ENCODE measurements at regions not wholly inside any gene's neighbourhood (a gene's known extent, or its start where the extent isn't known, plus 50 kb on each side); places are given as distances from the start of the nearest gene placed in this dataset.
"Not testable (repeated sequence)": the region's sequence is repeated elsewhere in the genome, so short reads cannot be mapped to it uniquely, and the experiment has no call there.

DNA sequence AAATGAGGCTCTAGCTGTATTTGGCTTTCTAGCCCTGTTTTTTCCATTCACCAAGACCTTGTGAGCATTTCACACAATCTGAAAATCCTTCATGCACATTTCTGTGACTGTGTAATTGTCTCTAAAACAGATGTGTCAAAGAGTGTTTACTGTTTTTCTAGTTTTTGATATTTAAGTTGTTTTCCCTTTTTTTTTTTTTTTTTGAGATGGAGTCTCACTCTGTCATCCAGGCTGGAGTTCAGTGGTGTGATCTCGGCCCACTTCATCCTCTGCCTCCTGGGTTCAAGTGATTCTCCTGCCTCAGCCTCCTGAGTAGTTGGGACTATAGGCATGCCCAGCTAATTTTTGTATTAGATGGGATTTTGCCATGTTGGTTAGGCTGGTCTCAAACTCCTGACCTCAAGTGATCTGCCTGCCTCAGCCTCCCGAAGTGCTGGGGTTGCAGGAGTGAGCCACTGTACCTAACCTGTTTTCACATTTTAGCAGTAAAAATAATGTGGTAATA is 242.0 kb downstream of the MYCN start:
- intact Hi-C loops (cut with DNase I); DNase-seq (ENCODE audit: low spot score): not testable (repeated sequence)

DNA sequence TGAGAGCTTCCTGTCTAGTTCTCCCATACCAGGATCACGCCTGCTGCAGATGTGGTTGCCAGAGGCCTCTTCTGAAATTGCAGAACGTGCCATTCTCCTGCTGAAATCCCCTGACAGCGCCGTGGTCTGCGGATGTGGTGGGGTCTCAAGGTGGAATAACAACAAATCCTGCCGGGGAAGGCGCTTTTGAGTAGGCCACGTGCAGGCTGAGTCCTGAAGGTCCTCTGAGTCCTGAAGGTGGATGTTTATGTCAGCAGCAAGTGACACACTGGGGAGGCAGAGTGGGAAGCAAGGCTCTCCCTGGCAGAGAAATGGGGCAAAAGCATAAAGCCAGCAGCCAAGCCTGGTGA is 241.4 kb downstream of the MYCN start:
- intact Hi-C loops (cut with DNase I) = no loop called here
- DNase-seq (ENCODE audit: low spot score) = no peak

DNA sequence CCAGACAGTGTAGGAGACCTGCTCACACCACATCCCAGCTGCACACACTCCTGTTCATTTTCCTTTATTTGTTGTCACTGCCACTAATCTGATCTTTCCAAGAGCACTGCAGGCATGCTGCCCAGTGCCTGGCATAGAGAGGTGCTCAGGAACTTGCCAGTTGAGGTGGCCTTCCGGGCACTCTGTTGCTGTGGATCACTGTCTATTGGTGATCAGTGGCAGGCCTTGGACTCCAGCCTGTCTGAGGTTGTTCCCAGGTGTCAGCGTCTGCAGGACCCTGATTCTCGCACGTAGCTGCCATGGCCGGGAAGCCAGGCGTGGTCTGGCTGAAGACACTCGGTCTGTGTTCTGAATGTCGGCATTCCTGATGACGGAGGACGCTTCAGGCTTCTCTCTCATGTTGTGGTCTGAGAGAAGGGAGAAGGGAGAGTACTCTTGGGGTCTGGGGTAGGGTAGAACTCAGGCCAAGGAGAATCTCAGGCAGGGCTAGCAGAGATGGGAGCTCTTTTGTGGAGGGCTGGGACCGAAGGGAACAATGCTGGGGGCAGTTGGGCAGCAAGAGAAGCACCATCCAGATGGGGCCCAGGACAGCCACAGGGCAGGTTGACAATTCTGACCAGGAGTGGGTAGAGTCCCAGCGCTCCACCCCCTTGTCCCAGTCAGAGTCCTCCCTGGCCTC is 240.9 kb downstream of the MYCN start:
- intact Hi-C loops (cut with DNase I) = no loop called here
- no peak for DNase-seq (ENCODE audit: low spot score)

DNA sequence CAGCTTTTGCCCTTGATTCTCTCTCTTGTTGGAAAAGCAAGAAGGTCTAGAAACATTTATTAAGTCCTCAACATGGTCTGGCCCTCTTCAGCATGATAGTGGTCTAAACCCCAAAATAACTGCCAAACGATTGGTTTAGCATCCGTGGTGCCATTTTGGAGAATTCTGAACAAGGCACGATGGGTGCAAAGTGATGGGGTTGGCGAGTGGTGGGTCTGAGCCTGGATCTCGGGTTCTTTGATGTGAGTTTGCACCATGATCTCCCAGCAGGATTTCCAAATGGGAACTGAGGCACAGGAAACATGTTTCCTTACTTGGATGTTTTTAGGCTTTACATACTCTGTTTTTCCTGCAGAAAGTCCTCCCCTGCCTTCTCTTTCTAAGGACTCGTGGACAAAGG is 240.3 kb downstream of the MYCN start:
- intact Hi-C loops (cut with DNase I) = no loop called here

DNA sequence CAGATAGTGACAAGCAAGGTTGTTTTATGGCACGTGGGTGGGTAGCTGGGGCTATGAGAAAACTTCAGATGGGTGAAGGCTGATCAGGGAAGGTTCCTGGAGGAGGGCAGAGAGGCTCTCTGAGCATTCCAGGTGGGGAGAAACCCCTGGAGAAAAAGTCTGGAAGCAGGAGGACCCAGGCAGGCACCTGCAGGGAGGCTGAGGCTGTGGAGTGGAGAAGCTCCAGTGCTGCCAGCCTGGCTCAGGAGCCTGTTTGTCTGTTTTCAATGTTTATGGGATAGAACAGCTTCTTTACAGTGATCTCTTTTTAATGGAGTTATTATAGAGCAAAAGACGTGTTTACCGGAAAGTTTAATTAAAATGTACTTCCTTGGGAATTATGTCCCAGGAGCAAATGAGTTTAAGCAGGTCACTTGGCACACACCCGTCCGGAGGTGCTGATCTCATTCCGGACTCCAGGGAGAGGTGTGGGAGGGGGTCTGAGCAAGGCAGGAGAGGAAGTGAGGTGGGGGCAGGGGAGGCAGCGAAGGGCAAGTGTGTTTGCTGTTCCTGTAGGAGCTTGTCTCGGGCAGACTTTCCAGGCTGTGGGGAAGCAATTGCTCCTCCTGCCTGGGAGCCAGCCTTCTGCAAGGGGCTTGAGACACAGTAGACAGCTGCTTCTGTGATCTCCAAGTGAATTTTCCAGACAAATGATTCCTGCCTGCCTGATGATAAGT is 239.5 kb downstream of the MYCN start:
- DNase-seq (ENCODE audit: low spot score) = no peak

More for the DNA sequence above, 240.3 kb downstream of the MYCN start:
- no peak for DNase-seq (ENCODE audit: low spot score)

DNA sequence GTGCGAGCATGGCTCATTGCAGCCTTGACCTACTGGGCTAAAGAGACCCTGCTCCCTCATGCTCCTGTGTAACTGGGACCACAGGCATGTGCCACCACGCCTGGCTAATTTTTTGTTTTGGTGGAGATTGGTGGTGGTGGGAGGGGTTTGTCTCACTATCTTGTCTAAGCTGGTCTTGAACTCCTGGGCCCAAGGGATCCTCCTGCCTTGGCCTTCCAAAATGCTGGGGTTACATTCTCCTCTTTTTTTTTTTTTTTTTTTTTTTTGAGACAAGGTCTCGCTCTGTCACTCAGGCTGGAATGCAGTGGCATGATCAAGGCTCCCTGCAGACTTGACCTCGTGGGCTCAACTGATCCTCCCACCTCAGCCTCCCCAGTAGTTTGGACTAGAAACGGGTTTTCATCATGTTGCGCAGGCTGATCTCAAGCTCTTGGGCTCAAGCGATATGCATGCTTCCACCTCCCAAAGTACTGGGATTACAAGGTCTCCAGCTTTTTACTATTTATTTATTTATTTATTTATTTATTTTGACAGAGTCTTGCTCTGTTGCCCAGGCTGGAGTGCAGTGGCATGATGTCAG is 238.3 kb downstream of the MYCN start:
- DNase-seq (ENCODE audit: low spot score) = no peak
- intact Hi-C loops (cut with DNase I) = no loop called here

More for the DNA sequence above, 239.5 kb downstream of the MYCN start:
- intact Hi-C loops (cut with DNase I) = no loop called here

DNA sequence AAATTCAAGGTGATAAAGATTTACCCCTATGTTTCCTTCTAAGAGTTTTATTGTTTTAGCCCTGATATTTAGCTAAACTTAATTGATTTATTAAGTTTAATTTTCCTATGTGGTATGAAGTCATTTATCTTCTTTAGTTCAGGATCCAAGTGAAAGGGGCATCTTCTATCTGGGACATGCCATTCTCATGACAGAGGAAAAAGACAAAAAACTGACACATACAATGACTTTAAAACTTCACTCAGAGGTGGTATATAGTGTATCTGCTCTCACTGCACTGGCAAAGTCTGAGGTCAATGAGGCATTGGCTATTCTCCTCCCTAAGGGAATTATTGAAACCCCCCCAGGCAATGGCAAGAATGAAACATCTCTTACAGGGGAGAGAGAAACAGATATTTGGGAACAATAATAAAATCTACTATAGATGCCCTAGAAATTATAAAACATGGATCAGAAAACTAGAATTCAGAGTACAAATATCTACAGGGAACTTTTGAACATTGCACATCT is 237.4 kb downstream of the MYCN start:
- DNase-seq (ENCODE audit: low spot score) = no peak
- intact Hi-C loops (cut with DNase I) = no loop called here

DNA sequence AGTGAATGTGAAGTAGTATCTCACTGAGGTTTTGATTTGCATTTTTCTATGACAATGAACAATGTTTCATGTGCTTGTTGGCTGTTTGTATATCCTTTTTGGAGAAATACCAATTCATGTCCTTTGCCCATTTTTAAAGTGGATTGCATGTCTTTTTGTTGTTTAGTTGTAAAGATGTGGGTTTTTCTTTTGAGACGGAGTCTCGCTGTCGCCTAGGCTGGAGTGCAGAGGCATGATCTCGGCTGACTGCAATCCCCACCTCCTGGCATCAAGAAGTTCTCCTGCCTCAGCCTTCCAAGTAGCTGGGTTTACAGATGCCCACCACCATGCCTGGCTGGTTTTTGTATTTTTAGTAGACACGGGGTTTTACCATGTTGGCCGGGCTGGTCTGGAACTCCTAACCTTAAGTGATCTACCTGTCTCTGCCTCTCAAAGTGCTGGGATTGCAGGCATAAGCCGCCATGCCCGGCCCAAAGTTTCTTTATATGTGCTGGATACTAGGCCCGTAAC is 236.7 kb downstream of the MYCN start:
- no peak for DNase-seq (ENCODE audit: low spot score)

DNA sequence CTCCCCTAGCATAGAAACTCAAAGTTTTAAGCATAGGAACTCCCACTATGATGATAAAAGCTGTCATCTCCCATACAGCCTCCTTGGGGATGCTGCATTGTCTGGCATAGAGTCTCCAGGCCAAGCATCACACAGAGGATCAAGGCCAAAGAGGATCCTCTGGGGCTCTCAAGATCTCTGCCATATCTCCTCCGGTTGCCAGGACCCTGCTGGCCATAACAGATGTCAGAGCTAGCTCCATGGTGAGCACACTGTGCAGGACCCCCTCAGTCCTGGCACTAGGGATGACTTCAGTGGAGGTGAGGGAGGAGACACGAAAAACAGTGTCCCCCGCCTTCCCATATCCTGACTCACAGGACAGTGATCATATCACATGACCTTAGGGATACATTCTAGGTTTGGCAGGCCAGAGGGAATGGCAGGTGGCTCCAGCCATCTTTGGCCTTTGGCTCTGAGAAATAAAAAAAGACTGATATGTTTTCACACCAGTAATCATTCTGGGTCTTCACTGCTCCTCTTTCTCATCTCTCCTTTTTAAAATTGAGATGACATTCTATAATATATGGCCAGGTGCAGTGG is 235.0 kb downstream of the MYCN start:
- intact Hi-C loops (cut with DNase I) = no loop called here
- DNase-seq (ENCODE audit: low spot score) = no peak

More for the DNA sequence above, 236.7 kb downstream of the MYCN start:
- intact Hi-C loops (cut with DNase I) = no loop called here

DNA sequence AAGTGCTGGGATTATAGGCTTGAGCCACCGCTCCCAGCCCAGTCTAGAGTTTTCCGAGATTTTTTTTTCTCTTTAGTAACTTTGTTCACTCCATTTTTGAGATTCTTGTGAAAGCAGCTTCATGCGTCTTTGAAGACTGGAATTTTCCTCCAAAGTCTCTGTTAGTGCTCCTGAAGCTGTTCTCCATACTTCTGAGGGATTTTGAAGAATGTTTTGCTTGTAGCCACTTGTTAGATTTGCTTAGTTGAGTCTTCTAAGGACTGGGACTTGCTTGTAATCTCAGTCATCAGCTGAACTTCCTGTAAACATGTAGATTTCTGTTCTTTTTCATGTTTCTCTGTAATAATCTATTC is 234.3 kb downstream of the MYCN start:
- DNase-seq (ENCODE audit: low spot score) = no peak
- intact Hi-C loops (cut with DNase I) = no loop called here

DNA sequence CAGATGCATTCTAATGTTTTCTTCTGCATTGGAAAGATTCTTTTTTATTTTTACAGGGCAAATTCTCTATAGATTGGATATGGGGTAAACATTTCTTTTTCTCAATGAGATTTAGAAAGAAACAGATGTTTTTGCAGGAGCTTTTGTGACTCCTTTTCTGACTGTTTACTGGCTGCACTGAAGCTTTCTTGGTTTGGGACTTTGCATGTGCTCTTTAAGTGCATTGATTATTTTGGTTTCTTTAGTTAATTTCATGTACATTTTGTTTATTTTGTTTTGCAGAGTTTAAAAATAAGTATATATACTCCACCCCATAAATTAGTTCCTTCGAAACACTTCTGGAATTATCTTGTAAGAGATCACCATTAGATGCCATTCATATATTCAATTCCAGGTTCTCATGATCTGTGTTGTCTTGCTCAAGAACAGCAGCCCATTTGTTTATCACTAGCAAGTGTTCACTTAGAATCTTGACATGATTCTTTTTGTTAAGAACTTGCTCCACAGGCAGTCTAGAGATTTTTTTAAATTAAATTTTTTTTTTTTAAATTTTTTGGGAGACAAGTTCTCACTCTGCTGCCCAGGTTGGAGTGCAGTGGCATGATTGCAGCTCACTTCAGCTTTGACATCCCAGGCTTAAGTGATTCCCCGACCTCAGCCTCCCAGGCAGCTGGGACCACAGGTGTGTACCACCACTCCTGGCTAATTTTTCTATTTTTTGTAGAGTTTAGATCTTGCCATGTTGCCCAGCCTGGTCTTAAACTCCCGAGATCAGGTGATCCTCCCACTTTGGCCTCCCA is 233.7 kb downstream of the MYCN start:
- DNase-seq (ENCODE audit: low spot score) = no peak
- intact Hi-C loops (cut with DNase I) = no loop called here

DNA sequence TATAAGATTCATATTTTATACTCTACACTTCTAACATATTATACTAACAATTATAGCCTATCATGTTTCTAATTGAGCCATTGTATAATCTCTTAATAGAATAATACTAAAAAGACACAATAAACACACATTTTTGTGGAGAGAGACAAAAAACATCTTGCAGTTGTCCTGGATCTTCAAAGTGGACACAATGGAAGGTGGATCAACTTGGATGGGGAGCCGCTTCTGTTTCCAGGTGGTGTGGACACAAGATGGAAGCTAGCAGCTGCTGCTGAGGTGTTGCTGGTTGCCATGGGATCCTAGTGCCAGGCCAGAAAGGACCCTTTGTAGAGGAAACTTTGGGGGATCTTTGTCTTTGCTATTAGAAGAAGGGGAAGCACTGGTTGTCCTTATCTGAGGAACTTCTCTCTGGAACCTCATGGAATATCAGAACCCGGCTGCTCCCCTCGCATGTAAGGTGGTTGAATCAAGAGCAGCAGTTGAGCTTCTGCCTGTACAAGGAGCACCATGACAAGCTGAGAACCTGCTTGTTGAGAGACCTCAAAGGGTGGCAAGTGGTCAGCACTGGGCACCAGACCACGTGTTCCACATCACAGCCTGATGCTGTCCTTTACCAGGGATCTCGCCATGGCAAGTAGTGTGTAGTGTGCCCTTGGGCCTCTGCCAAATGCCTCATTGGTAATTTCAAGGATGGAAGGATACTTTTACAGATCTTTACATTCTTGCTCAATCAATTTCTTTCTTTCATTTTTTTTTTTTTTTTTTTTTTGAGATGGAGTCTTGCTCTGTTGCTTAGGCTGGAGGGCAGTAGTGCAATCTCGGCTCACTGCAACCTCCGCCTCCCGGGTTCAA is 232.2 kb downstream of the MYCN start:
- no peak for DNase-seq (ENCODE audit: low spot score)
- intact Hi-C loops (cut with DNase I) = no loop called here

DNA sequence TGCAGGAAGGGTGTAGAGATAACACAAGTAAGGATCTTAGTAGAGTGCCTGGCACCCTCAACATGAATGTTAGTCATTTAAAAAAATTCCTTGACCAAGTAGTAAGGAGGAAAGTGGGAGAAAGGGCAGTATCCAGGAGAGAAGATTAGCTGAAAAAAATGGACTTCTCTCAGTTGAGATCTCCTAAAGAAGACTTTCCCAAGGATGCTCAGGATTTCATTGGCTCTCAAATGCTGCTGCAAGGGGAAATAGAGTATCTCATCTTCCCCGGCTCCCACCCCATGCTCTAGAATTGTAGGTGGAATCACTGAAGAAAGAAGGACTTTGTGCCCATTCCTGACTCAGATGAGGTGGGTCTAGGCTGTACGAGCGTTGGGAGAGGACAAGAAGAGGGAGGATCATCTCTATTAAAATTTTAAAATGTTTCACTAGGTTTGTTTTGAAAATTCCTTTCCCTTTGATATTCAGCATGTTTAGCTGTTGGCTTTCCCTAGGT is 231.1 kb downstream of the MYCN start:
- DNase-seq (ENCODE audit: low spot score) = no peak
- intact Hi-C loops (cut with DNase I) = no loop called here

DNA sequence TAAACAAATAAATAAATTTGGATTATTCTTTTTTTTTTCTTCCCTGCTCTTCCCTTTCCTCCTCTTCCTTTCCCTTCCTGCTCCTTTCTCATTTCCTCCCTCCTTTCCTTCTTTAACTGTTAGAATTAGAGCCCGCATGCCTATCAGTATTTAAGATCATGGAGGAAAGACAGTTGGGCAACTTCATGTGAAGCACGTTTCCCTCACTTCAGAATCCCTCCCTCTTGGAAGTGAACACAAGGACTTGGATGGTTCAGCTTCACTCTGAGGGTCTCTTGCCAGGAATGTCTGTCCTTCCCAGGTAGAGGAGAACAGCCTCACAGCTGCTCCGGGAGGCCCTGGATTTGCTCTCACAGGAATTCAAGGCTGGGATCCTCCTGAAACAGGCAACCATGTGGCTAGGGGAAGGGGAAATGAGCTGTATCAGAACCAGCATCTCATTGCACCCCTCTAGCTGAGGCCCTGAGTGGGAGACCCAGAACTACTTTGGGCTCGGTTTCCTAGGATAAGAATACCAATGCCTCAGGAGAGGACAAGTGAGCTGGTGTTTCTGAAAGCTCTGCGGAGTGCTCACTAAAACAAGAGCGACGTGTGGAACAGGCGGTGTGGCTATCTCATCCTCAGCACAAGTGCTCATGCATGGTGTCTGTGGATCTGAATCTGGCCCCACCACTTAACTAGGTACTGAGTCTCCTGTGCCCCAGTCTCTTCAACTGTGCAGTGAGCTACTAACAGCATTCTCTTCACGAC is 230.5 kb downstream of the MYCN start:
- intact Hi-C loops (cut with DNase I) = no loop called here
- DNase-seq (ENCODE audit: low spot score) = no peak

DNA sequence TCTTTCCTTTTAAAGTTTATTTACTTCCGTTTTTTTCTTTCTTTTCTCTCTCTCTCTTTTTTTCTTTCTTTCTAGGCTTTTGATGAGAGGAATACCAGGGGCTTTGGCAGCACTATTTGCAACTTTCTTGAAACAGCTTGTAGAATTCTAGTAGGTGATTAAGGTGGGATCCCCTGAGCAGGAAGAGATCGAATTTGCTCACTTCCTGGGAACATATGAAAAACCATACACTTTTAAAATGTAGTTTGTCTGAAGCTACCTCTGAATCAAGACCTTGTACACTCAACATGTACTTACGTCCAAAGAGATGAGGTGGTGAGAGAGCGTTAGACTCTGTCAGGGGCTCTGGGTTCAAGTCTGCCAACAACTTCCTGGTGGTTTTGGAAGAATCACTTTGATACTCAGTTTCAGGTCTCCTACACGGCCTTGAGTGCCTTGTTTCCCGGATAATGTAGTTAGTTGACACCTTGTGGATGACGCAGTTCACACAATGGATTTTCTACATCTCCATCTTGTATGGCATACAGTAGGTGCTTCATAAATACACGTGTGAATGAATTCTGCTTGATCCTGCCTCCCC is 229.1 kb downstream of the MYCN start:
- no peak for DNase-seq (ENCODE audit: low spot score)
- intact Hi-C loops (cut with DNase I) = no loop called here

DNA sequence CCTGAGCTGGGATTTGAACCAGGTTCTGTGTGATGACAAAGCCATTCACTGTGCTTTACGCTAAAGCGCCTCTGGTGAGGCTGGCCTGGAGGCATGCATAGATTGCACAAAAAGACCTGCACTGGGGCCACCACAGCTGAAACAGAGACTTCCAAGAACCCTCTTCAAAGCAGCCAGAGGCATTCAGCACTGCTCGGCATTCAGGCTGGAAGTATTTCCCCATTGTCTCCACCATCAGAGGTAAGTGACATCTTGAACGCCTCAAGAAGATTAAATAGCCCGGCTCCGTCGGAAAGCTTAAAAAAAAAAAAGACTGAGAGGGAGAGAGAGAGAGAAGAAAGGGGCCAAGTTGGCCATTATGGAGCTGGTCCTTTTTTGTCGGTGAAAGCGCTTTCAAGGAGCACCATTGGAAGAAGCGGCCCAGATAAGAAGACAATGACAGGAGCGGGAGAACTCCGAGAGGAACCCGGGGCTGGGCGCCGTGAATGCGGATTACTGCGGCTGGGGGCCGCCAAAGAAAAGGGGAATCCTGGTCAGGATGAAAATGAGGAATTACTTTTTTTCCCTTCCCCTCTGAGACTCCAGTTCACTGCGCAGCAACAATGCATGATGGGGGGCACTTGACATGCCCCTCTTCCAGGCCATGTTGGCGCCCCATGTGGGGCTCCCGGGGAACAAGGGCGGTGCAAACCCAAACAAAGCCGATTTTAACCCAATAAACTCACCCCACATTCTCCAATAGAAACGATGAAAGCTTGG is 228.3 kb downstream of the MYCN start:
- intact Hi-C loops (cut with DNase I) = no loop called here
- DNase-seq (ENCODE audit: low spot score) = no peak

All from cardiac septum (tissue), 1 donor.